ENCODE measurements at regions not wholly inside any gene's neighbourhood (a gene's known extent, or its start where the extent isn't known, plus 50 kb on each side); places are given as distances from the start of the nearest gene placed in this dataset.

DNA sequence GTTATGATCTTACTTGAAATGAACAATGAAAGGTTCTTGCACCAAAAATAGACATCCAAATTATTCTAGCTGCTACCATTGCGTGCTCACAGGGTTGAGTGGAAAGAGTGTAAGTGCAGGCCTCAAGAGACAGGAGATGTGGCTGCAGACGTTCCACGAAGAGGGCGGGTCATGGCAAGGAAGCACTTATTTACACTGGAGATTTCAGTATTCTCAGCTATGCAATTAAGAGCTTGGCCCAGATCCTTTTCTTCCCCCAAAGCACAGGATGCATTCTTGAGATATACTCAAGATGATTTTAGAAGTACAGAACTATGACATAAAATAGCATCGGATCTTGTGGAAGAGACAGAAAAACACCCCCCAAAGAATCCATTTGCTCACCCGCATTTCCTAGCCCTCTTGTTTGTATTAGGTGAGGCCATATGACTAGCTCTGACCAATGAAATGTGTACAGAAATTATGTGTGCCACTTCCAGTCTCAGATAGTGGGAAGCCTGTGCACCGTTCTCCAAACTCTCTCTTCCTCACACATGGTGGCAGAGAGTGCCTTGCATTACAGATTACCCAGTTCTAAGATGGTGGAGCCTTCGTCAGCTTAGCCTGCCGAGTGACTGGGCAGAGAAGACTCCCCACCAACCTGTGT is 261.4 kb downstream of the TTC8 start:
- TF ChIP-seq CTCF (IDR thresholded peaks at IDR 0.05) (no peak), POLR2A (IDR thresholded peaks at IDR 0.05) (no peak)
